Nephron progenitor cell (in vitro differentiated cells): ENCODE measurements at regions not wholly inside any gene's neighbourhood (a gene's known extent, or its start where the extent isn't known, plus 50 kb on each side); places are given as distances from the start of the nearest gene placed in this dataset.

Experiments
- DNase-seq: peaks from one replicate; pipeline ENCODE4 v3.0.0; 2021
- H3K27ac Mint-ChIP-seq: 2 replicates; pipeline ENCODE4 v1.8.0; 2021; ENCODE audit warnings: mild to moderate bottlenecking, moderate library complexity, mixed read lengths
- H3K27me3 Mint-ChIP-seq: 2 replicates; pipeline ENCODE4 v1.8.0; 2021; ENCODE audit warnings: mild to moderate bottlenecking, low read depth, mixed read lengths; ENCODE audit not compliant: poor library complexity
- H3K36me3 Mint-ChIP-seq: 2 replicates; pipeline ENCODE4 v1.8.0; 2021; ENCODE audit warnings: low read depth, mixed read lengths
- H3K4me1 Mint-ChIP-seq: 2 replicates; pipeline ENCODE4 v1.8.0; 2021; ENCODE audit warnings: mixed read lengths
- H3K4me3 Mint-ChIP-seq: 2 replicates; pipeline ENCODE4 v1.8.0; 2021; ENCODE audit warnings: mild to moderate bottlenecking, moderate library complexity, mixed read lengths
- H3K9me3 Mint-ChIP-seq: 2 replicates; pipeline ENCODE4 v1.8.0; 2021; ENCODE audit warnings: mild to moderate bottlenecking, moderate library complexity, mixed read lengths
- TF ChIP-seq, protein P1 (sequence below): fragments of 200-600 bp; sonication (generic); IDR thresholded peaks from 2 replicates; pipeline ENCODE4 v1.5.0; 2021; ENCODE audit warnings: antibody characterized with exemption

DNA sequence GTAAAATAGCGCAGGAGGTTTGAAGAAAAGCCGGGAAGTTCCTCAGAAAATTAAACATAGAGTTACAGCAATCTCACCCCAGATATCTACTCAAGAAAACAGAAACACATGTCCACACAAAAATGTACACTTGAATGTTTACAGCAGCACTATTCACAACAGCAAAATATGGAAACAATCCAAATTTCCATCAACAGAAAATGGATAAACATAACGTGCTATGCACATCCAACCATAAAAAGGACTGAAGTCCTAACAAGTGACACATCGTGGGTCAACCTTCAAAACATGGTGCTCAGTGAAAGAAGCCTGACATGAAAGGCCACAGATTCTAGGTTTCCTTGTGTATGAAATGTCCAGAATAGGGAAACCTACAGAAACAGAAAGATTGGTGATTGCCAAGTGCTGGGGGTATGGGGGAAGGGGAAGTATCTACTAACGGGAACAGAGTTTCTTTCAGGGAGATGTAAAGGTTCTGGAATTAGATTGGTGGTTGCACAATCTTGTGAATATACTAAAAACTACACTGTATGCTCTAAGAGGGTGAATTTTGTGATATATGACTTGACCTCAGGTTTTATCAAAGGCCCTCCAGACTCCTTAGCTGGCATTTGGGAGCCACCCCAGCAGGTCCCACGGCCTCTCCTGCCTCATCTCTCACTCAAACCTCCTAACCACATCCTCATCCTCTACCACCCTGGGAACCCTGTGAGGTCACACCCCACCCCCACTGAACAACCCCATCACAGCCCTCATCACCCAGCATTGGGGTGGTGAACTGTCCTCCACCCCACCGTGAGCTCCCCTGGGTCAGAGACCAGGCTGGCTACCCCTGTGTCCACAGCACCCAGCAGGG is 69.2 kb upstream of the PRR5 start:
- TF ChIP-seq, protein P1, sequence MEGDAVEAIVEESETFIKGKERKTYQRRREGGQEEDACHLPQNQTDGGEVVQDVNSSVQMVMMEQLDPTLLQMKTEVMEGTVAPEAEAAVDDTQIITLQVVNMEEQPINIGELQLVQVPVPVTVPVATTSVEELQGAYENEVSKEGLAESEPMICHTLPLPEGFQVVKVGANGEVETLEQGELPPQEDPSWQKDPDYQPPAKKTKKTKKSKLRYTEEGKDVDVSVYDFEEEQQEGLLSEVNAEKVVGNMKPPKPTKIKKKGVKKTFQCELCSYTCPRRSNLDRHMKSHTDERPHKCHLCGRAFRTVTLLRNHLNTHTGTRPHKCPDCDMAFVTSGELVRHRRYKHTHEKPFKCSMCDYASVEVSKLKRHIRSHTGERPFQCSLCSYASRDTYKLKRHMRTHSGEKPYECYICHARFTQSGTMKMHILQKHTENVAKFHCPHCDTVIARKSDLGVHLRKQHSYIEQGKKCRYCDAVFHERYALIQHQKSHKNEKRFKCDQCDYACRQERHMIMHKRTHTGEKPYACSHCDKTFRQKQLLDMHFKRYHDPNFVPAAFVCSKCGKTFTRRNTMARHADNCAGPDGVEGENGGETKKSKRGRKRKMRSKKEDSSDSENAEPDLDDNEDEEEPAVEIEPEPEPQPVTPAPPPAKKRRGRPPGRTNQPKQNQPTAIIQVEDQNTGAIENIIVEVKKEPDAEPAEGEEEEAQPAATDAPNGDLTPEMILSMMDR = no peak
- H3K4me3 Mint-ChIP-seq = no peak overlapping the region
- DNase-seq = no peak
- H3K27me3 Mint-ChIP-seq = peaks cover 44% of the 10 kb centered on the region
- peaks cover 5% of the 10 kb centered on the region for H3K4me1 Mint-ChIP-seq
- H3K27ac Mint-ChIP-seq = no peak overlapping the region
- H3K9me3 Mint-ChIP-seq = peaks cover 7% of the 10 kb centered on the region
- no peaks in the 10 kb centered on the region for H3K36me3 Mint-ChIP-seq

DNA sequence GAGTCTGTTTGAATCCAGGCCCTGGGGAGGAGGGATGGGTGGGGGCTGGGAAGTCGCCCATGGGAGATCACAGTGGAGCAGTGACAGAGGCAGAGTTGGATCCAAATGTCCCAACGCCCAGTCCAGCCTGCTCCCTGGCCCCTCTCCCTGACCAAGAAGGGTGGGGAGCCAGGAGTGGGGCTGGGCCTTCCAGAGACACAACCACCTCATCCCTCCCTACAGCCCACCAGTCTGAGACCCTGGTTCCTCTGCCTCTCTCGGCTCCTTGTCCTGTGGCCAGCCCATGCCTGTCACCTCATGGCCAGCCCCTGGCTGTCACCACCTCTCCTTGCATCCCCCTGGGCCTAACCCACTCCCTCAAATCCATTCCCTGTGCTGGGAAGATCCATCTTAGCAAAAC is 71.2 kb upstream of the PRR5 start:
- no peak overlapping the region for H3K27ac Mint-ChIP-seq
- TF ChIP-seq, protein P1 = no peak
- no peak overlapping the region for H3K4me3 Mint-ChIP-seq
- peaks cover 46% of the 10 kb centered on the region for H3K27me3 Mint-ChIP-seq
- H3K9me3 Mint-ChIP-seq = peaks cover 7% of the 10 kb centered on the region
- no peak for DNase-seq
- H3K4me1 Mint-ChIP-seq = peaks cover 11% of the 10 kb centered on the region
- H3K36me3 Mint-ChIP-seq = no peaks in the 10 kb centered on the region

DNA sequence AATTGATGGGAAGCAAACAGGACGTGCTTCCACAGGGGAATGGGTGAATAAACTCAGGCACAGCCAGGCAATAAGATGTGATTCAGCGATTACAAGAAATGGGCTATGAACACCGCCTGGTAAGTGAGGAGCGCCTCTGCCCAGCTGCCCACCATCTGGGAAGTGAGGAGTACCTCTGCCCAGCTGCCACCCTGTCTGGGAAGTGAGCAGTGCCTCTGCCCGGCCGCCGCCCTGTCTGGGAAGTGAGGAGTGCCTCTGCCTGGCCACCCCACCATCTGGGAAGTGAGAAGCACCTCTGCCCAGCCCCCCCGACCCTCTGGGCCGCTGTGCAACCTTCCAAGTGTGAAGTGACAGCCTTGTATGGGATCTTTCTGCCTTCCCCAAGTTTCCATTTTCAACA is 73.2 kb upstream of the PRR5 start:
- Mint-ChIP-seq H3K27ac (no peak overlapping the region), H3K36me3 (no peaks in the 10 kb centered on the region), H3K9me3 (peaks cover 7% of the 10 kb centered on the region), H3K4me3 (no peak overlapping the region), H3K27me3 (peaks cover 45% of the 10 kb centered on the region), H3K4me1 (peaks cover 14% of the 10 kb centered on the region)
- TF ChIP-seq, protein P1 = no peak
- DNase-seq = no peak

DNA sequence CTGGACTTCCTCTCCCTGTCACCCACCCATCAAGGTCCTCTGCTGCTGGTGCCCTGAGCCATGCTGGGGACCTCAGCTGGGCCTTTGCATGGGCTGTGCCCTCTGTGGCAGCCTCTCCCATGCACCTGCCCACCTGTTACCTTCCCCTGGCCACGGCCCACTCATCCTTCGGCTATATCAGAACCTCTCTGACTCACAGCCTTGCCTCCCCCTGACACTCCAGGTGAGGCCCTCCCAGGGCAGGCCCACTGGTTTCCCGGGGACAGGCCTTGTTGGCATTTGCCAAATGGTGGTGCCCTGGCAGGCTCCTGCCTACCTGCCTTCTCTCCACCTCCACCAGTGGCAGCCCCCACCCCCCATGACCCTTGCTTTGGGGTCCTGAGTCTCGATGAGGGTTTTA is 73.7 kb upstream of the PRR5 start:
- TF ChIP-seq, protein P1 = no peak
- Mint-ChIP-seq H3K4me3 (no peak overlapping the region), H3K36me3 (no peaks in the 10 kb centered on the region), H3K27ac (no peak overlapping the region), H3K9me3 (peaks cover 7% of the 10 kb centered on the region), H3K4me1 (peaks cover 20% of the 10 kb centered on the region), H3K27me3 (peaks cover 50% of the 10 kb centered on the region)
- DNase-seq = no peak

DNA sequence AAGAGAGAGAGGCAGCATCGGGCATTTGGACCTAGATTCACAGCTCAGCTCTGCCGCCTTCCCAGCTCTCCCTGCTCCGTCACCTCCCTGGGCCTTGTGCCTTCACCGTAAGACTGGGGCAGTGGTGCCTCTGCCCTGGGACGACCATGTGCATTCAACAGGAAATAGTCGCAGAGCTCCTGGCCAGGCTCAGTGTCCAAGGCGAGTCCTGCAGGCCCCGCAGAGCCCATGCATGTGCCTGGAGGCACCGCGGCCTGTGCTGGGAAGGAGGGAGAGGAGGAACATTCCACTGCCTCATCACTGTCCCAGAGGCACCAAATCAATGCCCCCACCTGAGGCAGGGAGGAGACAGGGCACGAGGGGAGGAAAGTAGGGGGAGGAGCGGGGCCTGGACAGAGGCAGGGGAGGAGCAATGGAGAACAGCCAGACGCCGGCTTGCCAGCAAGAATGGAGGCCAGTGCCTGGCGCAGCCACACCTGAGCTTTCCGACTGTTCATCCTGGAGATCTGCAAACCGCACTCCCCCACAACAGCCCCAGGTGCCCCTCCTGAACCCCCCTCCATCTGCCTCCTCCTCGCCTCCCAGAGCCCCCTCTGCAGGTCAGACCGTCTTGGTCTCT is 74.4 kb upstream of the PRR5 start:
- Mint-ChIP-seq H3K27me3 (peaks cover 57% of the 10 kb centered on the region), H3K27ac (no peak overlapping the region), H3K4me1 (peaks cover 23% of the 10 kb centered on the region), H3K9me3 (peaks cover 7% of the 10 kb centered on the region), H3K36me3 (no peaks in the 10 kb centered on the region), H3K4me3 (no peak overlapping the region)
- no peak for DNase-seq
- TF ChIP-seq, protein P1 = no peak
